AG10803 (cell line): ENCODE measurements at regions not wholly inside any gene's neighbourhood (a gene's known extent, or its start where the extent isn't known, plus 50 kb on each side); places are given as distances from the start of the nearest gene placed in this dataset.

Source experiments
- DNase-seq: peaks from one replicate; pipeline ENCODE4 v3.0.0; 2010; ENCODE audit warnings: low read depth
- H3K4me3 ChIP-seq: 2 replicates; pipeline ENCODE4 v1.5.1; 2011; ENCODE audit warnings: mild to moderate bottlenecking, low read length, control low read depth
- CTCF ChIP-seq: conservative IDR thresholded peaks from 2 replicates; pipeline ENCODE4 v1.5.1; 2011; ENCODE audit warnings: mild to moderate bottlenecking, low read length, control low read depth, inconsistent platforms

- TF ChIP-seq CTCF: no peak
- DNase-seq: no peak
- H3K4me3 ChIP-seq: no peak overlapping the region
Observed at GRCh38 chr14:96725232-96725631, 72.0 kb upstream of the VRK1 start.

DNA sequence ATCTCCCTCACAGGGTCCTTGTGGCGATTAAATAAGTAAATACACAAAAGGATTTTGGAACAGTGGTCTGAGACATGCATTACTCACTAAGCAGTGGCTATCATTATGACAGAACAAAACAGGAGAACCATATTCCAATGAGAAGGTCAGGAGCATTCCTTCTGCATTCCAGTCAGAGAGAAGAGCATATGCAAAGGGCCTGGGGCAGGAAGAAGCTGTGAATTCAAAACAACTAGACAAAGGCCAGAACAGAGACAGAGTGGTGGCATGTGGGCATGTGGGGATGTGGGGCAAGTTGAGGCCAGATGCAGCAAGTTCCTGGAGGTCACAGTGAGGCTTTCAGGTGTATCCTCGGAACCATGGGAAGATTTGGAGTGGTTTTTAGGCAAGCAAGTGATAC is 70.1 kb upstream of the VRK1 start:
- H3K4me3 ChIP-seq: no peak overlapping the region
- TF ChIP-seq CTCF: no peak
- no peak for DNase-seq

DNA sequence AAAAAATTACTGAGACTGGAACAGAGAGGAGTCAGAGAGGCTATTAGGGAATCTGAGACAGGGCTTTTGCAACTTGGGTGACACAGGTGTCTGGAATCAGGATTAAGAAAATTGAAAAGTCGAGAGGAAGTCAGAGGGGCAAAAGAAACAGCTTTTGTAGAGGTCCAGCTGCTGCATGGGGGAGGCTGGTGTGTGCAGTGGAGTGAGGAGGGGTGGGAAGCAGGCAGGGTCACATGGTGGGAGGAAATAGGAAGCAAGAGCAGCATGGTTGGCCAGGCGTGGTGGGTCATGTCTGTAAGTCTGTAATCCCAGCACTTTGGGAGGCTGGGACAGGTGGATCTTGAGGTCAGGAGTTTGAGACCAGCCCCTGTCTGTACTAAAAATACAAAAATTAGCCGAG is 69.7 kb upstream of the VRK1 start:
- no peak for TF ChIP-seq CTCF
- DNase-seq: no peak
- H3K4me3 ChIP-seq: no peak overlapping the region

GRCh38 chr14:96727980-96728717 is 69.0 kb upstream of the VRK1 start:
- no peak for TF ChIP-seq CTCF
- no peak for DNase-seq
- H3K4me3 ChIP-seq: no peak overlapping the region

DNA sequence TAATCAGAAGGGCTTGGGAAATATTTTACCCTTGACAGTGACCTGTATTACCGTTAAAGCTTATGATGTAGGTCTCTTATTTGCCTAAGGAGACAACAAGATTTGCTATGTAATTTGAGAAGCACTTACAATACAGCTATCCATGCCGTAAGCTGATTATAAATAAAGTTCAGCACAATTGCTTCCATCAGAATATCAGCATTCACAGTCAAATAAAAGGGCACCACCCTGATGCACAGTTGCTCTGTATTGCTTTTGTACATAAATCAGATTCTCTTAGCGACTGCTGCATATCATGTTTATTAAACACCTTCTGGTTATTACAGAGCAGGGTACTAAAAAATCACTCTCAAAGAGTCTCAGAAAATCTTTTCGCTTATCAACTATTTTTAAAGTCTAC is 67.3 kb upstream of the VRK1 start:
- no peak overlapping the region for H3K4me3 ChIP-seq
- no peak for DNase-seq
- no peak for TF ChIP-seq CTCF

- no peak for TF ChIP-seq CTCF
- DNase-seq: no peak
- no peak overlapping the region for H3K4me3 ChIP-seq
Observed at GRCh38 chr14:96730386-96730785, 66.8 kb upstream of the VRK1 start.

DNA sequence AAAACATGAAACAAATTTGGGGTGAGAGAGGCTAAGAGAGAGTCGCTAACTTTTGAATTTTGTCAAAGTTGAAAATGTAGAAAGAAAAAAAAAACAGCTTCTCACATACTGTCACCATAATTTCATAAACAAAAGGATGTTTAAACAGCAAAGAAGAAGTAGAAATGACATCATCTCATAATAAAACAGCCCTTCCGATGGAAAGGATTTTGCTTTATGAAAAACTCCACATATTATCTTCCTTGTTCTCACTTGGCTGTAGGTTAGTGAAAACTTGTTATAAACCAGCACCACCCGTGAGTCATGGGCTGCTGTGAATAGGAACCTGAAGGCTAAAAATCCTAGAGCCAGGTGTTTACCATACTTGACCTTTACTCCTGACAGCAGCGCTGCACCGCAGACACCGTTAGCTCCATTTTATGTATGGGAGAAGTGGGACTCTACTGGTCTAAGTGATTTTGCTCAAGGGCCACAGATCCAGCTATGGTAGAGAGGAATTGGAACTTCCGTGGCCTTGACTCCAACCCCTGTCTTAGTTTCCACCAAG is 63.0 kb upstream of the VRK1 start:
- no peak for DNase-seq
- TF ChIP-seq CTCF: no peak

More for the DNA sequence above, 63.0 kb upstream of the VRK1 start:
- no peak overlapping the region for H3K4me3 ChIP-seq
